Fibroblast of skin of right biceps (primary cell): ENCODE measurements at regions not wholly inside any gene's neighbourhood (a gene's known extent, or its start where the extent isn't known, plus 50 kb on each side); places are given as distances from the start of the nearest gene placed in this dataset.

Source experiments
- DNase-seq: peaks from one replicate; pipeline ENCODE4 v3.0.0-alpha.2; 2013

GRCh38 chr10:69684020-69684980, 54.3 kb downstream of the FAM241B start:
- DNase-seq, result peak; percentile 15

GRCh38 chr10:69684981-69685353, 54.9 kb downstream of the FAM241B start:
- DNase-seq, result no peak

GRCh38 chr10:69685426-69685801, 55.4 kb downstream of the FAM241B start:
- no peak for DNase-seq

GRCh38 chr10:69685802-69686585, 55.9 kb downstream of the FAM241B start:
- DNase-seq, result no peak

- no peak for DNase-seq
Measured at GRCh38 chr10:69686866-69687265, 56.8 kb downstream of the FAM241B start.

- DNase-seq, result no peak
Measured at GRCh38 chr10:69687426-69687825, 57.4 kb downstream of the FAM241B start.

GRCh38 chr10:69692267-69692666, 62.2 kb downstream of the FAM241B start:
- no peak for DNase-seq

- no peak for DNase-seq
Measured at GRCh38 chr10:69692891-69693290, 62.8 kb downstream of the FAM241B start.

- DNase-seq, result no peak
Measured at GRCh38 chr10:69693886-69694285, 63.8 kb downstream of the FAM241B start.

- peak; percentile 92 for DNase-seq
Measured at GRCh38 chr10:69696073-69696731, 66.2 kb downstream of the FAM241B start.

- no peak for DNase-seq
Measured at GRCh38 chr10:69697006-69697405, 67.0 kb downstream of the FAM241B start.

- DNase-seq, result peak; percentile 9
Measured at GRCh38 chr10:69703256-69703655, 73.2 kb downstream of the FAM241B start.

GRCh38 chr10:69703766-69704630, 74.0 kb downstream of the FAM241B start:
- DNase-seq, result peak; percentile 82

- DNase-seq, result no peak
Measured at GRCh38 chr10:69709366-69709941, 79.4 kb downstream of the FAM241B start.

GRCh38 chr10:69710008-69710888, 80.2 kb downstream of the FAM241B start:
- DNase-seq, result no peak

- no peak for DNase-seq
Measured at GRCh38 chr10:69712342-69712741, 82.3 kb downstream of the FAM241B start.

GRCh38 chr10:69714572-69714971, 84.5 kb downstream of the FAM241B start:
- no peak for DNase-seq

GRCh38 chr10:69715156-69715898, 85.3 kb downstream of the FAM241B start:
- peak; percentile 57 for DNase-seq

- no peak for DNase-seq
Measured at GRCh38 chr10:69715899-69716606, 85.7 kb upstream of the COL13A1 start.
